ENCODE measurements at regions not wholly inside any gene's neighbourhood (a gene's known extent, or its start where the extent isn't known, plus 50 kb on each side); places are given as distances from the start of the nearest gene placed in this dataset.

DNA sequence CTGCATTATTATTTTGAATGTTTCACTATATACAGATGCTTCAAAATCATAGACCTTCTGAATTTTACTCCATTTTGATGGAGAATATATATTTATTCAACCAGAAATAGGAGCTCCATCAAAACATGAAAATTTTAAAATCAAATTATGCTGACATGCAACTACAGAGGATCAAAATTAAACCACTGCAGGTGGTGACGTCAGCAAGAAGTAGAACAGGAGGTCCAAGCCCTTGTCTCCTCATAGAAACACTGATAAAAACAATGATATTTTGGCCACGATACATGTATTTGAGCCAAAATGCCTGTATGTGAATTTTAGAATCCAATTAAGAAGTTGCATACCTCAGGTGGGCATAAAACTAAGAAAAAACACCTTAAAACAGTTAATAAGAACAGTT lies 236.6 kb upstream of the FBXL7 start (continued):
- TF ChIP-seq, protein P1, sequence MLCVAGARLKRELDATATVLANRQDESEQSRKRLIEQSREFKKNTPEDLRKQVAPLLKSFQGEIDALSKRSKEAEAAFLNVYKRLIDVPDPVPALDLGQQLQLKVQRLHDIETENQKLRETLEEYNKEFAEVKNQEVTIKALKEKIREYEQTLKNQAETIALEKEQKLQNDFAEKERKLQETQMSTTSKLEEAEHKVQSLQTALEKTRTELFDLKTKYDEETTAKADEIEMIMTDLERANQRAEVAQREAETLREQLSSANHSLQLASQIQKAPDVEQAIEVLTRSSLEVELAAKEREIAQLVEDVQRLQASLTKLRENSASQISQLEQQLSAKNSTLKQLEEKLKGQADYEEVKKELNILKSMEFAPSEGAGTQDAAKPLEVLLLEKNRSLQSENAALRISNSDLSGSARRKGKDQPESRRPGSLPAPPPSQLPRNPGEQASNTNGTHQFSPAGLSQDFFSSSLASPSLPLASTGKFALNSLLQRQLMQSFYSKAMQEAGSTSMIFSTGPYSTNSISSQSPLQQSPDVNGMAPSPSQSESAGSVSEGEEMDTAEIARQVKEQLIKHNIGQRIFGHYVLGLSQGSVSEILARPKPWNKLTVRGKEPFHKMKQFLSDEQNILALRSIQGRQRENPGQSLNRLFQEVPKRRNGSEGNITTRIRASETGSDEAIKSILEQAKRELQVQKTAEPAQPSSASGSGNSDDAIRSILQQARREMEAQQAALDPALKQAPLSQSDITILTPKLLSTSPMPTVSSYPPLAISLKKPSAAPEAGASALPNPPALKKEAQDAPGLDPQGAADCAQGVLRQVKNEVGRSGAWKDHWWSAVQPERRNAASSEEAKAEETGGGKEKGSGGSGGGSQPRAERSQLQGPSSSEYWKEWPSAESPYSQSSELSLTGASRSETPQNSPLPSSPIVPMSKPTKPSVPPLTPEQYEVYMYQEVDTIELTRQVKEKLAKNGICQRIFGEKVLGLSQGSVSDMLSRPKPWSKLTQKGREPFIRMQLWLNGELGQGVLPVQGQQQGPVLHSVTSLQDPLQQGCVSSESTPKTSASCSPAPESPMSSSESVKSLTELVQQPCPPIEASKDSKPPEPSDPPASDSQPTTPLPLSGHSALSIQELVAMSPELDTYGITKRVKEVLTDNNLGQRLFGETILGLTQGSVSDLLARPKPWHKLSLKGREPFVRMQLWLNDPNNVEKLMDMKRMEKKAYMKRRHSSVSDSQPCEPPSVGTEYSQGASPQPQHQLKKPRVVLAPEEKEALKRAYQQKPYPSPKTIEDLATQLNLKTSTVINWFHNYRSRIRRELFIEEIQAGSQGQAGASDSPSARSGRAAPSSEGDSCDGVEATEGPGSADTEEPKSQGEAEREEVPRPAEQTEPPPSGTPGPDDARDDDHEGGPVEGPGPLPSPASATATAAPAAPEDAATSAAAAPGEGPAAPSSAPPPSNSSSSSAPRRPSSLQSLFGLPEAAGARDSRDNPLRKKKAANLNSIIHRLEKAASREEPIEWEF (CRISPR knock-in tag; IDR thresholded peaks at IDR 0.05): no peak
- no peak for TF ChIP-seq FOXK2 (conservative IDR thresholded peaks at IDR 0.05 in 1 of 2, IDR thresholded peaks at IDR 0.05 in 1 of 2; ENCODE audit: low read depth in 2 of 2)
- no peak for TF ChIP-seq ZNF507 (tag; conservative IDR thresholded peaks at IDR 0.05)
- TF ChIP-seq ZNF75A (CRISPR knock-in tag; IDR thresholded peaks at IDR 0.05): no peak
- no peak for TF ChIP-seq MEF2A (IDR thresholded peaks at IDR 0.05; ENCODE audit: control insufficient read depth, low read depth, low read length)

DNA sequence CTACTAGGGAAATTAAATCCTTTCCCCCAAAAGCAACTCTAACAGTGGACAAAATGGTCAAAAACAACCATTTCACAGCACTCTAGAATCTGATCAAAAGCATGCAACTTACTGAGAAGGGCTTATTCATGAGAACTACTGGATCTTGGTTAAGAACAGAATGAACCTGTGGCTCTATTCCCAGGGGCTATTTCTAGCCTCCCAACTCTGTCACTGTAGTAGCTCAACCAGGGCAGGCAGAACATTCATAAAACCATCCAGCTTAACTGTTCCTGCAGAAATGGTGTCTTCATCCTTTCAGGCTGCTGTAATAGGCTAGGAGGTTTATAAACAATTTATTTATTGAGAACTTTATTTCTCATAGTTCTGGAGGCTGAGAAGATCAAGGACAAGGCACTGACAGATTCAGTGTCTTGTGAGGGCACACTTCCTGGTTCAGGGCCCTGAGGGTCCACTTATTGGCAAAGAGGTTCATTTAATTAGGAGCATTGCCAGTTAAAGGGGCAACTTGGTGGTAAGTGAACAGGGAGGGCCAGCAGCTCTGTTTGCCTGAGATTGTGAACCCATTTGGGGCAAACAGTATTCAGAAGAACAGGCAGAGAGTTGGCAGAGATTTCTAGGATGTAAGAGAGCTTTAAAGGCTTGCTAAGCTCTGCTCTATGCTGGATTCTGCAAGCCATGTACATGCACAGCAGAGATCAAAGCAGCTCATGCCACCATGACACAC lies 238.5 kb upstream of the FBXL7 start:
- H3K36me3 ChIP-seq (ENCODE audit: control insufficient read depth, insufficient read depth, low read length): no peaks in the 10 kb centered on the region
- H4K20me1 ChIP-seq (replicated peaks; ENCODE audit: control insufficient read depth, insufficient read depth, low read length): no peaks in the 10 kb centered on the region
- ChIA-PET POLR2A (no interaction called here), CTCF (ENCODE audit: low intra/inter-chr PET ratio) (no interaction called here)
- H3K79me2 ChIP-seq (ENCODE audit: control insufficient read depth, insufficient read depth, low read length): no peaks in the 10 kb centered on the region
- H3K27ac ChIP-seq (ENCODE audit: extremely low read depth, low read depth, low read length): no peak overlapping the region
- in situ Hi-C loops (cut with MboI) (no loop called here), intact Hi-C loops (cut with micrococcal nuclease) (no loop called here)
- no peak overlapping the region for H3K4me3 ChIP-seq
- H3K27me3 ChIP-seq (ENCODE audit: control insufficient read depth in 2 of 2, insufficient read depth in 2 of 2, low read length in 2 of 2): no peaks in the 10 kb centered on the region
- ATAC-seq (no peak), FAIRE-seq (no peak), DNase-seq (ENCODE audit: extremely low read depth in 1 of 4, low spot score in 3 of 4) (no peak)
- H3K9me1 ChIP-seq (ENCODE audit: control insufficient read depth, insufficient read depth, low read length): no peaks in the 10 kb centered on the region
- no peak overlapping the region for H3K9ac ChIP-seq (ENCODE audit: insufficient read depth in 1 of 2, low read depth in 2 of 2, low read length in 2 of 2)
- no peak overlapping the region for H2AFZ ChIP-seq (ENCODE audit: low read depth, low read length)
- H3K4me2 ChIP-seq (ENCODE audit: insufficient read depth, low read length): no peak overlapping the region
- BruUV-seq (replicated peaks): no TSS peak
- H3K4me1 ChIP-seq (replicated peaks in 1 of 2; ENCODE audit: control insufficient read depth in 2 of 2, insufficient read depth in 2 of 2, low read length in 2 of 2): no peaks in the 10 kb centered on the region
- H3K9me3 ChIP-seq (replicated peaks; ENCODE audit: control insufficient read depth, insufficient read depth, low read depth, low read length): peaks cover 3% of the 10 kb centered on the region; the same call in 1 of the 2 replicates
- TF ChIP-seq TGIF2 (CRISPR knock-in tag; IDR thresholded peaks at IDR 0.05) (no peak), SMARCA5 (IDR thresholded peaks at IDR 0.05) (no peak), RBM34 (IDR thresholded peaks at IDR 0.05; ENCODE audit: borderline replicate concordance, insufficient read depth, low read length) (no peak), KAT2B (IDR thresholded peaks at IDR 0.05; ENCODE audit: low read depth, low read length) (no peak)

Measured in K562 (cell line).